PFSK-1 (cell line): ENCODE measurements at regions not wholly inside any gene's neighbourhood (a gene's known extent, or its start where the extent isn't known, plus 50 kb on each side); places are given as distances from the start of the nearest gene placed in this dataset.

Experiments used
- FOXP2 ChIP-seq: optimal IDR thresholded peaks from 2 replicates; pipeline ENCODE3; 2011; ENCODE audit warnings: borderline replicate concordance, control low read depth, inconsistent platforms; ENCODE audit not compliant: insufficient read depth; ENCODE audit errors: extremely low read length, extremely low read depth
- POLR2AphosphoS5 ChIP-seq: IDR thresholded peaks from 2 replicates; pipeline ENCODE4 v1.6.1; 2012; ENCODE audit warnings: low read depth, mild to moderate bottlenecking, control low read depth, low read length, moderate library complexity
- SIN3A ChIP-seq: IDR thresholded peaks from 2 replicates; pipeline ENCODE4 v1.6.1; 2012; ENCODE audit warnings: mild to moderate bottlenecking, low read length, moderate library complexity, borderline replicate concordance; ENCODE audit not compliant: insufficient read depth
- TAF1 ChIP-seq: IDR thresholded peaks from 2 replicates; pipeline ENCODE4 v1.6.1; 2012; ENCODE audit warnings: low read length, control low read depth, borderline replicate concordance; ENCODE audit not compliant: insufficient read depth
- TF ChIP-seq, protein P1 (sequence below), 2 experiments: IDR thresholded peaks; 2 replicates each; pipeline versions ENCODE4 v1.6.1 to v1.8.0; 2011 to 2012; ENCODE audit warnings: low read depth in 2 of 2, low read length in 2 of 2, control low read depth in 1 of 2, inconsistent platforms in 1 of 2, mild to moderate bottlenecking in 1 of 2, moderate library complexity in 1 of 2; ENCODE audit not compliant: insufficient read depth in 1 of 2

DNA sequence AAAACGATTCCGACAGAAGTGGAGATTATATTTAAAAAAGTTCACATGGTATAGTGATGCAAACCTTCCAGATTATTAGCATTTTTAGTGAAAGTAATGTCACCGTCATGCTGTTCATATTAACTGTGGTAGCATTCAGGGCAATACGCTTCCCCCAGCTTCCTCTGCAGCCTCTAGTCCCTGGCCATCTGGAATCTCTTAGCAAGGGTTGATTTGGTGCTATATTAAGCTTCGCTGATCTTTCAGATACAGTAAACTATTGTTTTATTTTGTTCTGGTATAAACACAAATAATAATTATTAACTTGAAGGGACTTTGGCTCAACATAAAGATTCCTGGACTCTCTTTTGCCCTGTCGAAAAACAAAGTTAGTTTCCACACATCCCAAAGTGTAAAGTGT, 1080.5 kb upstream of the TENM3 start:
- TF ChIP-seq TAF1 (no peak), SIN3A (no peak), FOXP2 (no peak), POLR2AphosphoS5 (no peak)
- TF ChIP-seq, protein P1, sequence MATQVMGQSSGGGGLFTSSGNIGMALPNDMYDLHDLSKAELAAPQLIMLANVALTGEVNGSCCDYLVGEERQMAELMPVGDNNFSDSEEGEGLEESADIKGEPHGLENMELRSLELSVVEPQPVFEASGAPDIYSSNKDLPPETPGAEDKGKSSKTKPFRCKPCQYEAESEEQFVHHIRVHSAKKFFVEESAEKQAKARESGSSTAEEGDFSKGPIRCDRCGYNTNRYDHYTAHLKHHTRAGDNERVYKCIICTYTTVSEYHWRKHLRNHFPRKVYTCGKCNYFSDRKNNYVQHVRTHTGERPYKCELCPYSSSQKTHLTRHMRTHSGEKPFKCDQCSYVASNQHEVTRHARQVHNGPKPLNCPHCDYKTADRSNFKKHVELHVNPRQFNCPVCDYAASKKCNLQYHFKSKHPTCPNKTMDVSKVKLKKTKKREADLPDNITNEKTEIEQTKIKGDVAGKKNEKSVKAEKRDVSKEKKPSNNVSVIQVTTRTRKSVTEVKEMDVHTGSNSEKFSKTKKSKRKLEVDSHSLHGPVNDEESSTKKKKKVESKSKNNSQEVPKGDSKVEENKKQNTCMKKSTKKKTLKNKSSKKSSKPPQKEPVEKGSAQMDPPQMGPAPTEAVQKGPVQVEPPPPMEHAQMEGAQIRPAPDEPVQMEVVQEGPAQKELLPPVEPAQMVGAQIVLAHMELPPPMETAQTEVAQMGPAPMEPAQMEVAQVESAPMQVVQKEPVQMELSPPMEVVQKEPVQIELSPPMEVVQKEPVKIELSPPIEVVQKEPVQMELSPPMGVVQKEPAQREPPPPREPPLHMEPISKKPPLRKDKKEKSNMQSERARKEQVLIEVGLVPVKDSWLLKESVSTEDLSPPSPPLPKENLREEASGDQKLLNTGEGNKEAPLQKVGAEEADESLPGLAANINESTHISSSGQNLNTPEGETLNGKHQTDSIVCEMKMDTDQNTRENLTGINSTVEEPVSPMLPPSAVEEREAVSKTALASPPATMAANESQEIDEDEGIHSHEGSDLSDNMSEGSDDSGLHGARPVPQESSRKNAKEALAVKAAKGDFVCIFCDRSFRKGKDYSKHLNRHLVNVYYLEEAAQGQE (IDR thresholded peaks at IDR 0.05; ENCODE audit: insufficient read depth in 1 of 2, low read depth in 2 of 2, low read length in 2 of 2): no peak
